ENCODE measurements at regions not wholly inside any gene's neighbourhood (a gene's known extent, or its start where the extent isn't known, plus 50 kb on each side); places are given as distances from the start of the nearest gene placed in this dataset.
"Not testable (repeated sequence)": the region's sequence is repeated elsewhere in the genome, so short reads cannot be mapped to it uniquely, and the experiment has no call there.

DNA sequence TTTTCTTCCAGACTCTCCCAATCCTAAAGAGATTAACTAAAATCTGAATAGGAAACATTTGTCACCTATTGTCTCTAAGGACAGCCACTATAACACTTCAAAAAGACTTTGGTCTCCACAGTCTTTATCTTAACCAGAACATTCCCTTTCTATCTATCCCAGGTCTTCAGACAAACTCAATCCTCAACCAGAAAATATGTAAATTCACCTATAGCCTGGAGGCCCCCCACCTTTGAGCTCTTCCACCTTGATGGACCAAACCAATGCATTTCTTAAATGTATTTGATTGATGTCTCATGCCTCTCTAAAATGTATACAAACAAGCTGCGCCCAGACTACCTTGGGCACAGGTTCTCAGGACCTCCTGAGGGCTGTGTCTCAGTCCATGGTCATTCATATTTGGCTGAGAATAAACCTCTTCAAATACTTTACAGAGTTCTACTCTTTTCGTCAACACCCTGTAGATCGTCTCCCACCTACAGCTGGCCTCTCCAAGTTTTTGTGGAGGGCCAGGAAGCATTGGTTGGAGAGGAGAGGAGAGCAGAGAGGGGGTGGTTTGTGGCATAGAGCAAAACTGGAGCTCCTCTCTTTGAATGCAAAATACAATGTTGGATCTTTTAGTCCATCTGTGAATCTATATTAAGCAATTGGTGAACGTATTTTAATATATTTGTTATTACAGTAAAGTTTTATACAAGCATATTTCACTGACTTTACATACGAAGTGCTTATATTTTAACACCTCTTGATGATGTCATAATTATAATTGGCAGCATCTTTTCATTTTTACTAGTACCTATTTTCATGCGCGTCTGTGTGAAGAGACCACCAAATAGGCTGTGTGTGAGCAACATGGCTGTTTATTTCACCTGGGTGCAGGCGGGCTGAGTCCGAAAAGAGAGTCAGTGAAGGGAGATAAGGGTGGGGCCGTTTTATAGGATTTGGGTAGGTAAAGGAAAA is 230.7 kb upstream of the DUSP10 start:
- H3K36me3 ChIP-seq (ENCODE audit: control insufficient read depth, insufficient read depth, low read length): no peaks in the 10 kb centered on the region
- no peaks in the 10 kb centered on the region for H3K27me3 ChIP-seq (replicated peaks; ENCODE audit: control insufficient read depth, insufficient read depth, low read length)
- no peak overlapping the region for H3K4me3 ChIP-seq (replicated peaks; ENCODE audit: low read depth, low read length)
- no peak for DNase-seq (ENCODE audit: extremely low read depth, insufficient read length)
- TF ChIP-seq, protein P1, sequence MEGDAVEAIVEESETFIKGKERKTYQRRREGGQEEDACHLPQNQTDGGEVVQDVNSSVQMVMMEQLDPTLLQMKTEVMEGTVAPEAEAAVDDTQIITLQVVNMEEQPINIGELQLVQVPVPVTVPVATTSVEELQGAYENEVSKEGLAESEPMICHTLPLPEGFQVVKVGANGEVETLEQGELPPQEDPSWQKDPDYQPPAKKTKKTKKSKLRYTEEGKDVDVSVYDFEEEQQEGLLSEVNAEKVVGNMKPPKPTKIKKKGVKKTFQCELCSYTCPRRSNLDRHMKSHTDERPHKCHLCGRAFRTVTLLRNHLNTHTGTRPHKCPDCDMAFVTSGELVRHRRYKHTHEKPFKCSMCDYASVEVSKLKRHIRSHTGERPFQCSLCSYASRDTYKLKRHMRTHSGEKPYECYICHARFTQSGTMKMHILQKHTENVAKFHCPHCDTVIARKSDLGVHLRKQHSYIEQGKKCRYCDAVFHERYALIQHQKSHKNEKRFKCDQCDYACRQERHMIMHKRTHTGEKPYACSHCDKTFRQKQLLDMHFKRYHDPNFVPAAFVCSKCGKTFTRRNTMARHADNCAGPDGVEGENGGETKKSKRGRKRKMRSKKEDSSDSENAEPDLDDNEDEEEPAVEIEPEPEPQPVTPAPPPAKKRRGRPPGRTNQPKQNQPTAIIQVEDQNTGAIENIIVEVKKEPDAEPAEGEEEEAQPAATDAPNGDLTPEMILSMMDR (IDR thresholded peaks at IDR 0.05; ENCODE audit: insufficient read depth, low read length, poor library complexity, severe bottlenecking): no peak

DNA sequence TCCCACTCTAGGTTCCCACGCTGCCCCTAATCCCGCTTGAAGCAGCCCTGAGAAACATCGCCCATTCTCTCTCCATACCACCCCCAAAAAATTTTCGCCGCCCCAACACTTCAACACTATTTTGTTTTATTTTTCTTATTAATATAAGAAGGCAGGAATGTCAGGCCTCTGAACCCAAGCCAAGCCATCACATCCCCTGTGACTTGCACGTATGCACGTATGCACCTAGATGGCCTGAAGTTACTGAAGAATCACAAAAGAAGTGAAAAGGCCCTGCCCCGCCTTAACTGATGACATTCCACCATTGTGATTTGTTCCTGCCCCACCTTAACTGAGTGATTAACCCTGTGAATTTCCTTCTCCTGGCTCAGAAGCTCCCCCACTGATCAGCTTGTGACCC is 229.1 kb upstream of the DUSP10 start:
- not testable (repeated sequence) for H3K36me3 ChIP-seq (ENCODE audit: control insufficient read depth, insufficient read depth, low read length); DNase-seq (ENCODE audit: extremely low read depth, insufficient read length); H3K27me3 ChIP-seq (replicated peaks; ENCODE audit: control insufficient read depth, insufficient read depth, low read length); H3K4me3 ChIP-seq (replicated peaks; ENCODE audit: low read depth, low read length)

- H3K4me3 ChIP-seq (replicated peaks; ENCODE audit: low read depth, low read length); DNase-seq (ENCODE audit: extremely low read depth, insufficient read length); H3K36me3 ChIP-seq (ENCODE audit: control insufficient read depth, insufficient read depth, low read length); H3K27me3 ChIP-seq (replicated peaks; ENCODE audit: control insufficient read depth, insufficient read depth, low read length): not testable (repeated sequence)
Measured at GRCh38 chr1:221969298-221969858, 227.5 kb upstream of the DUSP10 start.

GRCh38 chr1:221967538-221967937 is 225.6 kb upstream of the DUSP10 start:
- not testable (repeated sequence) for H3K4me3 ChIP-seq (replicated peaks; ENCODE audit: low read depth, low read length); H3K36me3 ChIP-seq (ENCODE audit: control insufficient read depth, insufficient read depth, low read length); DNase-seq (ENCODE audit: extremely low read depth, insufficient read length); H3K27me3 ChIP-seq (replicated peaks; ENCODE audit: control insufficient read depth, insufficient read depth, low read length)

DNA sequence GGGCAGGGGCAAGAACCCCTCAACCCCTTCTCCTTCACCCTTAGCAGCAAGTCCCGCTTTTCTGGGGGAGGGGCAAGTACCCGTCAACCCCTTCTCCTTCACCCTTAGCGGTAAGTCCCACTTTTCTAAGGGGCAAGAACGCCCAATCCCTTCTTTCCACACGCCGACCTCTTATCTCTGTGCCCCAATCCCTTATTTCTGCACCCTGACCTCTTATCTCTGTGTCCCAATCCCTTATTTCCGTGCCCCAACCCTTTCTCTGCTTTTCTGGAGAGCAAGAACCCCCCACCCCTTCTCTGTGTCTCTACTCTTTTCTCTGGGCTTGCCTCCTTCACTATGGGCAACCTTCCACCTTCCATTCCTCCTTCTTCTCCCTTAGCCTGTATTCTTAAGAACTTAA is 225.0 kb upstream of the DUSP10 start:
- DNase-seq (ENCODE audit: extremely low read depth, insufficient read length); H3K36me3 ChIP-seq (ENCODE audit: control insufficient read depth, insufficient read depth, low read length); H3K27me3 ChIP-seq (replicated peaks; ENCODE audit: control insufficient read depth, insufficient read depth, low read length); H3K4me3 ChIP-seq (replicated peaks; ENCODE audit: low read depth, low read length): not testable (repeated sequence)

DNA sequence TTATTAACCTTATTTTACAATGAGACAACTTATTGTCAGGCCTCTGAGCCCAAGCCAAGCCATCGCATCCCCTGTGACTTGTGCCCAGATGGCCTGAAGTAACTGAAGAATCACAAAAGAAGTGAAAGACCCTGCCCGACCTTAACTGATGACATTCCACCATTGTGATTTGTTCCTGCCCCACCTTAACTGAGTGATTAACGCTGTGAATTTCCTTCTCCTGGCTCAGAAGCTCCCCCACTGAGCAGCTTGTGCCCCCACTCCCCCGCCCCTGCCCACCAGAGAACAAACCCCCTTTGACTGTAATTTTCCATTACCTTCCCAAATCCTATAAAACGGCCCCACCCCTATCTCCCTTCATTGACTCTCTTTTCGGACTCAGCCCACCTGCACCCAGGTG is 224.0 kb upstream of the DUSP10 start:
- H3K27me3 ChIP-seq (replicated peaks; ENCODE audit: control insufficient read depth, insufficient read depth, low read length); H3K36me3 ChIP-seq (ENCODE audit: control insufficient read depth, insufficient read depth, low read length); H3K4me3 ChIP-seq (replicated peaks; ENCODE audit: low read depth, low read length); DNase-seq (ENCODE audit: extremely low read depth, insufficient read length): not testable (repeated sequence)

- no peaks in the 10 kb centered on the region for H3K36me3 ChIP-seq (ENCODE audit: control insufficient read depth, insufficient read depth, low read length)
- DNase-seq (ENCODE audit: extremely low read depth, insufficient read length): no peak
- no peak overlapping the region for H3K4me3 ChIP-seq (replicated peaks; ENCODE audit: low read depth, low read length)
- TF ChIP-seq, protein P1 (IDR thresholded peaks at IDR 0.05; ENCODE audit: insufficient read depth, low read length, poor library complexity, severe bottlenecking): no peak
- no peaks in the 10 kb centered on the region for H3K27me3 ChIP-seq (replicated peaks; ENCODE audit: control insufficient read depth, insufficient read depth, low read length)
Measured at GRCh38 chr1:221965252-221965651, 223.4 kb upstream of the DUSP10 start.

GRCh38 chr1:221963742-221964141 is 221.9 kb upstream of the DUSP10 start:
- no peak for DNase-seq (ENCODE audit: extremely low read depth, insufficient read length)
- H3K27me3 ChIP-seq (replicated peaks; ENCODE audit: control insufficient read depth, insufficient read depth, low read length): no peaks in the 10 kb centered on the region
- TF ChIP-seq, protein P1 (IDR thresholded peaks at IDR 0.05; ENCODE audit: insufficient read depth, low read length, poor library complexity, severe bottlenecking): no peak
- H3K4me3 ChIP-seq (replicated peaks; ENCODE audit: low read depth, low read length): no peak overlapping the region
- no peaks in the 10 kb centered on the region for H3K36me3 ChIP-seq (ENCODE audit: control insufficient read depth, insufficient read depth, low read length)

All from GM06990 (cell line).